NCI-H774 (cell line): ENCODE measurements at regions not wholly inside any gene's neighbourhood (a gene's known extent, or its start where the extent isn't known, plus 50 kb on each side); places are given as distances from the start of the nearest gene placed in this dataset.

Experiments
- DNase-seq: peaks from one replicate; lab custom pipeline; 2025; lab: John Stamatoyannopoulos, UW

DNA sequence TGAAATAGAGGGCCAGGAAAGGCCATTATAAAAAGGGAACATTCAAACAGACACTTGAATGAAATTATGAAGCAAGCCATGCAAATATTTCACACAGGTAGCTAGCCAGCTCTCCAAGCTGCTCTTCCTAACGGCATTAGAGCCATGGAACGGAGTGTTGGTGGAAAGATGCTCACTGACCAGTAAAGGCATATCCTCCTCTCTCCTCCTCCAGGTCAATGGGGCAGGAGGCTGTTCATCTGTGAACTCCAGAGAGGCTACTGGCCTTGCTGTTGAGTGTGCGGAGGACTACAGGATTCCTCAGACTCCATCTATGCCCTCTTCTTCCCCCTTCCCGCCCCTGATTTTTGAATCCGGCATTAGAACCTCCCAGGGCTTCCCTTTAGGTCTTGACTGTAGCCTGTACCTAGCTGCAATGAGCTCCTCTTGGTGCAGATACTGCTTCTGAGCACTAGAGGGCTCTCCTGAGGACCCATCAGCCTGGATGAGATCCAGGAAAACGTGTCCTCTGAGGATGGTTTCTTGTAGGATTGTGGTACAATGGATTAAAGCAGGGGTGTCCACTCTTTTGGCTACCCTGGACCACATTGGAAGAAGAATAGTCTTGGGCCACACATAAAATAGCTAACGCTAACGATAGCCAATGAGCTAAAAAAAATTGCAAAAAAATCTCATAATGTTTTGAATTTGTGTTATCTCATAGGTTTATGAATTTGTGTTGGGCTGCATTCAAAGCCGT is 162.2 kb downstream of the SREK1 start:
- peak; percentile 55 for DNase-seq

- DNase-seq = no peak
Observed at GRCh38 chr5:66306844-66307315, 162.8 kb downstream of the SREK1 start.

- DNase-seq = peak; percentile 60
Observed at GRCh38 chr5:66307647-66308241, 163.6 kb downstream of the SREK1 start.

- no peak for DNase-seq
Observed at GRCh38 chr5:66312266-66312665, 168.2 kb downstream of the SREK1 start.

DNA sequence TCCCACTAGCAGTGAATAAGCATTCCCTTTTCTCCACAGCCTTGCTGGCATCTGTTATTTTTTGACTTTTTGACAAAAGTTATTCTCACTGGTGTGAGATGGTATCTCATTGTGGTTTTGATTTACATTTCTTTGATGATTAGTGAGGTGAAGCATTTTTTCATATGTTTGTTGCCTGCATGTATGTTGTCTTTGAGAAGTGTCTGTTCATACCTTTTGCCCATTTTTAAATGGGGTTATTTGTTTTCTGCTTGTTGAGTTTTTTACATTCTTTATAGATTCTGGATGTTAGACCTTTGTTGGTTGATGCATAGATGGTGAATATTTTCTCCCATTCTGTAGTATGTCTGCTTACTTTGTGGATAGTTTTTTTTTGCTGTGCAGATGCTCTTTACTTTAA is 171.7 kb downstream of the SREK1 start:
- DNase-seq = no peak

- no peak for DNase-seq
Observed at GRCh38 chr5:66322786-66323528, 178.9 kb downstream of the SREK1 start.

- no peak for DNase-seq
Observed at GRCh38 chr5:66323529-66323895, 179.4 kb downstream of the SREK1 start.

DNA sequence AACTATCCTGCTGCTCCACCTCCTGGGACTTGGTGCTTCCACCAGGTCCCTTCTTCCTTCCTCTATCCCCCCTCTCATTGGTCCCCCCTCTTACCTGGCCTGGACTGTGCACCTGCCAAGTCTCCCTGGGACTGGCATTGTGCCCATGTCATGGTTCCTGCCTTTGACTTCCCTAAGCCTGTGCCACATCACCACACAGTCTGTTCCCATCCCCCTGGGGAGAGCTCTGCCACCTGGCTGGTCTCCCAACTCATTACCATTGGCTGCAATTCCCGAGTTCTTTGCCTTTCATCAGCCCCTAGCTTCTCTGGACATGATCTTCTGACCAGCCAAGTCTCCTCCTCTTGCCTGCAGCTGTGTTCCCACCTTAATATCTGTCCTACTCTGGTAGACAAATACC is 180.3 kb downstream of the SREK1 start:
- peak; percentile 48 for DNase-seq

- no peak for DNase-seq
Observed at GRCh38 chr5:66326276-66326675, 182.2 kb downstream of the SREK1 start.

DNA sequence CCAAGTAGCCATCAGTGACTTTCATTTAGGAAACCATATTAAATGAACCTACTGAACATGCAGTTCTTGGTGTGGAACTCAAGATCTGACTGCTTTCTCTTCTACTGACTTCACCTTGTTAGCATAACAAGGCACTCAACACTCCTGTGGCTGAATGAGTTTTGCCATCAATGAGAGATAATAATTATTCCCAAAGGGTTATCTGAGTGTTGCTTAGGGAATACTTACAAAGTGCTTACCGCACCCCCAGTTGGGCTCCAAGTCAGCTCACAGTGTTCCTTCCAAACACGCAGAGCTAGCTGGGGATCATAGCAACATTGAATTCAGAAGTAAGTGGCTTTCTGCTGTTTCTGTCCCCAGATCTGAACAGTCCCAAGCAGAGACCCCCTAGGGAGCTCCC is 182.9 kb downstream of the SREK1 start:
- DNase-seq = no peak

DNA sequence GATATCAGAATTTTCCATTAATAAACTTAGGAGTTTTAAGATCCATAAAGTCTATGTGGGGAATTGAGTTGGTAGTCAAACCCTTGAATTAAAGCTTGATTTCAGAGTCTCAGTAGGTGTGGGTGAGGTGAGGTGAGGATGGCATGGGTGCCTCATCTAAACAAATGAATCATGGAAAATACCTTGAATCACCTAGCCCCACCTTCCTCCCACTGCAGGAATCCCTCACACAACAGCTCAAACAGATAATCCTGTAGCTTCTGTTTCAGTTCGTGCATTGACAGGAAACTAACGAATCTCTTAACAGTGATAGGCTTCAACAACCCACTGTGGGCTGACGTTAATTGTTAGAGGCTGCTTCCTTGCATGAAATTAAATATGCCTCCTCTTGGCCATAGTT is 185.0 kb downstream of the SREK1 start:
- no peak for DNase-seq

GRCh38 chr5:66333192-66333591 is 189.1 kb downstream of the SREK1 start:
- DNase-seq = no peak

DNA sequence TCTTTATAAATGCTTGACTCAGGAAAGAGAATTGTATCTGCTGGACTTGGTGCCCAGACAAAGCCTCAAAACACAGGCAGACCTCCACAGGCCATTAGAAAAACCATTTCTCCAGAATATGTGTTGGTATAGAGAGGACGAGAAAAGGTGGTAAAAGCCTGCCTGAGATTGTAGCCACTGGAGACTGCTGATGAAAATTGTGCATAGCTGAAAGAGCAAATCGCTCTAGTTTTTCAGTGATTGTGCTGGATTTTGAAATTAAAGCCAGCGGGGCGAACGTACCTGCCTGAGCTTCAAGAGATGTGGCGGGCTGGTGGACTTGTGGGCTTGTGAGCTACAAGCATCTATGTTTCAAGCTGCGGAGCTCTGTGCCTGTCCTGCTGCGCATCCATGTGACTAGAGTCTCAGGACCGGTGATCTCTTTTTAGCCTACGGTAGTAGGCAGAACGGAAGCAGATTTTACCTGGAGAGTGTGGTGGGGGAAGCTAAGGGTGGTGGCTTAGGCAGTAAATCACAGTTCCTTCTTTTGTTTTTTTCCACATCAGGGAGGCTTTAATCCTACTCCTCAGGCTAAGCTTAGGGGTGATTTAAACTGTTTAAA is 193.6 kb downstream of the SREK1 start:
- no peak for DNase-seq

DNA sequence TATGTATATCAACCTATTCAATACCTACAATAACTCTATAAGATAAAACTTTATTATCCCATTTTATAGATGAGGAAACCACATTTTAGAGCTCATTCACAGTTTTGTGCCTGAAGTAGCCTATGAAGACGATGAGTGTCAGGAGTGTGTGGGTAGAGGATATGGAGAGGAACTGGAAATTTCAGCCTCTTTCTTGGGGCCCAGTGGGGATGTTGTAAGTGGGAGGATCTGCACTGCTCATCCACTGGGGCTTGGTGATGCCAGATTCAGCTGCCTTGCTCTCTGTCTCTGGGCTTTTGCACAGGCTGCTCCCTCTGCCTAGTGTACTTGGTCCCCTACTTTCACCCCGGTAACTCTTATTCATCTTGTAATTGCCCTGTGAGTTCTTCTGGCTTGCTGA is 194.7 kb downstream of the SREK1 start:
- DNase-seq = no peak

DNA sequence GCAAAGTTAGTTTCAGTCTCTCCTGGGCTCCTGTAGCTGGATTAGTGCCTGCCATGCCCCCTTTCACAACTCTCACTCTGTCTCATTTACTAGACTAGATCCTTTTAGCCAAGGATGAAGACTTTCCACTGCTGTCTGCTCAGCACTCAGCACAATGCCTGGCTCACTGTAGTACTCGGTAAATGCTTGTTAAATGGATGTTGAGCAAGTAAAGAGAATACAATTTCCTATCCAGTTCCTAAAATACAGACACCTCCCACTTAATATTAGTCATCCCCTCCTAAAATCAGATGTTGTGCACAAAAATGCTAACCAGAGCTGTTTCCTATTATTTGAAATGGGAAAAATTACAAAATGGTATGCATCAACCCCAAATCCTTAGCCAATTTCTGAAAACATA is 195.8 kb downstream of the SREK1 start:
- no peak for DNase-seq

DNA sequence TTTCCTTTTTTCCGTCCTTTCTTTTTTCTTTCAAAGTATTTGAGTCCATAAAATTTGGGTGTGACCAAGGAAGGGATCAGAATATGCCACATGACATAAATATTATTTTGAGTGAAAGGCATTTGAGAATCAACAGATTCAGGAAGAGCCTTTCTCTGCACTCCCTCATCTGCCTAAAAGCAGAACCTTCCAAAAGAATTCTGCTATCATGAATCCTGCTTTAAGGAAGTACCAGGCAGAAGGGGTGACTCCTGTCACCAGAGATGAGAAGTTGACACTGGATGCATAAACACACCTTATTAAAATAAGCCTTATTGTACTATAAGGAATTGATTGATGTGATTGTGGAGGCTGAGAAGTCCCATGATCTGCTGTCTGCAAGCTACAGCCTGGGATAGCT is 196.7 kb downstream of the SREK1 start:
- DNase-seq = no peak

- no peak for DNase-seq
Observed at GRCh38 chr5:66342341-66342880, 198.3 kb downstream of the SREK1 start.

GRCh38 chr5:66343370-66344071 is 199.4 kb downstream of the SREK1 start:
- peak; percentile 12 for DNase-seq

DNA sequence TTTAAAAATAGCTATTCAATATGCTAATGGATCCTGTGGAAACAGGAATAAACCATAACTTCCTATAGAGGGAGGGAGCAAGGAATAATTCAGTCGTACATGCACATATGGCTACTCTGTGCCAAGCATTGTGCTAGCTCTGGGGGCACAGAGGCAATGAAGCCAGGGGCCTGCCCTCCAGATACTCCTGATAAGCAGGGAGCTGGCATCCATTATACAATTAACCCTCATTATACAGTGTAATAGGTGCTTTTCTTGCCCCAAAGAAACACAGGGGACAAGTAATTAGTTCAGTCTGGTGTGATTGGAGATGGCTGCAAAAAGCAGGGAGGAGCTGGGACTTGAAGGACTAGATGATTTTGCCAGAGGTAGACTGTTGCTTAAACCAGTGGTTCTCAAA is 200.4 kb downstream of the SREK1 start:
- DNase-seq = no peak

GRCh38 chr5:66345281-66345680 is 201.2 kb downstream of the SREK1 start:
- no peak for DNase-seq

- DNase-seq = no peak
Observed at GRCh38 chr5:66346869-66347268, 202.8 kb downstream of the SREK1 start.
